ENCODE measurements at regions not wholly inside any gene's neighbourhood (a gene's known extent, or its start where the extent isn't known, plus 50 kb on each side); places are given as distances from the start of the nearest gene placed in this dataset.

- no peaks in the 10 kb centered on the region for H3K36me3 Mint-ChIP-seq (ENCODE audit: low read depth)
- no peak overlapping the region for H3K27ac Mint-ChIP-seq (ENCODE audit: unreplicated experiment)
- no peak overlapping the region for H3K4me3 Mint-ChIP-seq
- DNase-seq (ENCODE audit: low read depth, low spot score) = no peak
- H3K27me3 Mint-ChIP-seq (ENCODE audit: low read depth) = no peaks in the 10 kb centered on the region
- H3K4me1 Mint-ChIP-seq = no peaks in the 10 kb centered on the region
- TF ChIP-seq CTCF (conservative IDR thresholded peaks at IDR 0.05) = no peak
- H3K9me3 Mint-ChIP-seq = peaks cover 4% of the 10 kb centered on the region
Measured at GRCh38 chr17:69650881-69651280, 236.4 kb downstream of the MAP2K6 start.

DNA sequence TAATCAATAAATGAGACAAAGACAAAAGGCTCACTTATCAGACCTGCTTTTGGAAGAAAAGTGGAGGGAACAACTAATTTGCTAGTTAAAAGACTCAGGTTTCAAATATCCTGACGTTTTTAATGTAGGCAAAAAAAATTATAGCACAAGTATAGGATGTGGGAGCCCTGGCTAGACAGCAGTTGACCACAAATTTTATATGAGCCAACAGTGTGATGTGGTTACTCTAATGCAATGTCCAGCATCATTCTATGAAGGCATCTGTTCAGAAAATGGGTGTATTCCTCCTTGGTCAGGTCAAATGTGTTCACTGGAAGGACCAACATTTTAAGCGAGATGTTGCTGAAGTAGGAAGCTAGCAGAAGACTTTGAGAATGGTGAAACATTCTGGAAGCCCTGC, 237.4 kb downstream of the MAP2K6 start:
- Mint-ChIP-seq H3K27ac (ENCODE audit: unreplicated experiment) (no peak overlapping the region), H3K9me3 (peaks cover 4% of the 10 kb centered on the region), H3K4me1 (no peaks in the 10 kb centered on the region), H3K27me3 (ENCODE audit: low read depth) (no peaks in the 10 kb centered on the region), H3K36me3 (ENCODE audit: low read depth) (no peaks in the 10 kb centered on the region), H3K4me3 (no peak overlapping the region)
- DNase-seq (ENCODE audit: low read depth, low spot score) = no peak
- TF ChIP-seq CTCF (conservative IDR thresholded peaks at IDR 0.05) = no peak

DNA sequence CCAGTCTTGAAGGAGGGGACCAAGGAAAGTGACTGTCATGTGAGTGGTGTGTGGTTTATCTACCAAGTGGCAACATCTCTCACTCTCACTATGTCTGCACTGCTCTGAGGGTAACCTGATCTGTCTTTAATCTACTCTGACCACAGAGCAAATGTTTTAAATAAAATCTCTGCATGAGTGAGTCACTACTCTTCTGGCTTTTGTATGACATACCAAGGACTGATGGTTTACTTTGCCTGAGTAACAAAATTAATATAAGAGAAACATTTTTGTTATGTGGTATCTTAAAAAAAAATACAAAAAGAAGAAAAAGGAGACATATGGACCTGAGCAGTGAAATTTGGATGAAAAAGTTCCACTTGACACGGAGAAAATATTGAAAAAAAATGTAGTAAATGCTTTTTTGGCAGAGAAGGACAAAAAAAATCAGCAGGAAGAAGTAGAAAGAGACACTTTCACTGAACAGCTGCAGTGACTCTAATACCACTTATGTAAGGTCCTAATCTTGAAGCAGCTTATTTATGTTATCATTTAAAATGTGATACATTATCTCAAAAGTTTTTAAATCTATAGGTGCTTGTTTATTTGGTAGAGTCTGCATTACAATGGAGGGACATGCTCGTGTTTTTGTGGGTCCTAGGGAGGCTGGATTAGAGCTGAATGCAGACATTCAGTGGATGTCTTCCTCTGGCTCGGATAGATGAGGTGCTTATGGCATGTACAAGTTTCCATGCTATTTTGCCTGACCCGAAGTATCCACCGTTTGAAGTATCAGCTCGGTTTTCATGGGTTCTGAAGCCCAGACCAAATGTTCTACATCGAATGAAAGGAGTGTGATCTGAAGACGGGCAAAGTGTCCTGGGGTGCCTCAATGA, 240.7 kb downstream of the MAP2K6 start:
- Mint-ChIP-seq H3K4me1 (no peaks in the 10 kb centered on the region), H3K4me3 (no peak overlapping the region), H3K27me3 (ENCODE audit: low read depth) (no peaks in the 10 kb centered on the region), H3K36me3 (ENCODE audit: low read depth) (peaks cover 3% of the 10 kb centered on the region), H3K27ac (ENCODE audit: unreplicated experiment) (no peak overlapping the region), H3K9me3 (peaks cover 6% of the 10 kb centered on the region)
- no peak for DNase-seq (ENCODE audit: low read depth, low spot score)
- no peak for TF ChIP-seq CTCF (conservative IDR thresholded peaks at IDR 0.05)

DNA sequence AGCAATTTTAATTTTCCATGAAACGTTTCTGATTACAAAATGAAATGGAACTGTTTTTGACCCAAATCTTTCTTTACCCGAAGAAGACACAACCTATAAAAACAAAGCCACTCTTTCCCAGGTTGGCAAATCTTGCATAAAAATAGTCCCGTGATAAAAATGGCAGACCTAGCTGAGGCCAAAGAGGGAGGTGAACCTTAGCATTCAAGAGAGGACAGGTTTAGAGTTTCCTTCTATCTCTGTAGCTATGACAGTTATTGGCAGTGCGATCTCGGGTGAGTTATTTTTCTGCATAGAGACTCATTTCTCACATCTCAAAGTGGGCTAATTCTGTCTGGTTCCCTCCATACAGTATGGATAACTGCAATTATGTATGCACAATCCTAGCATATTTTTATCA, 241.4 kb downstream of the MAP2K6 start:
- H3K4me1 Mint-ChIP-seq = no peaks in the 10 kb centered on the region
- H3K27ac Mint-ChIP-seq (ENCODE audit: unreplicated experiment) = no peak overlapping the region
- no peak for TF ChIP-seq CTCF (conservative IDR thresholded peaks at IDR 0.05)
- H3K27me3 Mint-ChIP-seq (ENCODE audit: low read depth) = no peaks in the 10 kb centered on the region
- peaks cover 8% of the 10 kb centered on the region for H3K9me3 Mint-ChIP-seq
- peaks cover 3% of the 10 kb centered on the region for H3K36me3 Mint-ChIP-seq (ENCODE audit: low read depth)
- DNase-seq (ENCODE audit: low read depth, low spot score) = no peak
- no peak overlapping the region for H3K4me3 Mint-ChIP-seq

GRCh38 chr17:69669441-69670178, 255.1 kb downstream of the MAP2K6 start:
- H3K9me3 Mint-ChIP-seq = no peaks in the 10 kb centered on the region
- H3K4me1 Mint-ChIP-seq = no peaks in the 10 kb centered on the region
- H3K27ac Mint-ChIP-seq (ENCODE audit: unreplicated experiment) = no peak overlapping the region
- no peak overlapping the region for H3K4me3 Mint-ChIP-seq
- TF ChIP-seq CTCF (conservative IDR thresholded peaks at IDR 0.05) = no peak
- no peaks in the 10 kb centered on the region for H3K27me3 Mint-ChIP-seq (ENCODE audit: low read depth)
- DNase-seq (ENCODE audit: low read depth, low spot score) = no peak
- no peaks in the 10 kb centered on the region for H3K36me3 Mint-ChIP-seq (ENCODE audit: low read depth)
